ENCODE measurements at regions not wholly inside any gene's neighbourhood (a gene's known extent, or its start where the extent isn't known, plus 50 kb on each side); places are given as distances from the start of the nearest gene placed in this dataset.

DNA sequence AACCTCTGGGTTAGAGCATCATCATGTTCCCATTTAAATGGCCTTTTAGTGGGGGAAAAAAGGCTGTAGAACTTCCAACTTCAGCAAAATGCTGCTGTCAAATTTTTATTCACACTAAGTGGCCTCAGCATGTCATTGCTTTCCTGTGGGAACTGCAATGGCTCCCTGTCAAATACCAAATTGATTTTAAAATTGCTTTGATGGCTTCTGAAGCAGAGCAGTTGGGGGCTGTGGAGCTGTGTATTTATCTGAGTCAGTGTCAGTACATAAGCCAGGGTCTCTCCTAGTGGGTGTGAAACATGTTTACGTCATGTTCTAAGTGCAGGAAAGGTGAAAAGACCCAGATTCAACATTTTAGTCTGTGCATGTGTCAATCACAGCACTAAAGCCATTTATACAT is 171.3 kb downstream of the CDH19 start:
- WGBS, 2 donors: 71 to 79% methylated on average over 1 of the region's 1 CpG
- no peak overlapping the region for H3K4me3 ChIP-seq
- H3K27me3 ChIP-seq (ENCODE audit: control insufficient read depth in 3 of 3, insufficient read depth in 3 of 3, low read length in 2 of 3): no peaks in the 10 kb centered on the region
- TF ChIP-seq, protein P1, sequence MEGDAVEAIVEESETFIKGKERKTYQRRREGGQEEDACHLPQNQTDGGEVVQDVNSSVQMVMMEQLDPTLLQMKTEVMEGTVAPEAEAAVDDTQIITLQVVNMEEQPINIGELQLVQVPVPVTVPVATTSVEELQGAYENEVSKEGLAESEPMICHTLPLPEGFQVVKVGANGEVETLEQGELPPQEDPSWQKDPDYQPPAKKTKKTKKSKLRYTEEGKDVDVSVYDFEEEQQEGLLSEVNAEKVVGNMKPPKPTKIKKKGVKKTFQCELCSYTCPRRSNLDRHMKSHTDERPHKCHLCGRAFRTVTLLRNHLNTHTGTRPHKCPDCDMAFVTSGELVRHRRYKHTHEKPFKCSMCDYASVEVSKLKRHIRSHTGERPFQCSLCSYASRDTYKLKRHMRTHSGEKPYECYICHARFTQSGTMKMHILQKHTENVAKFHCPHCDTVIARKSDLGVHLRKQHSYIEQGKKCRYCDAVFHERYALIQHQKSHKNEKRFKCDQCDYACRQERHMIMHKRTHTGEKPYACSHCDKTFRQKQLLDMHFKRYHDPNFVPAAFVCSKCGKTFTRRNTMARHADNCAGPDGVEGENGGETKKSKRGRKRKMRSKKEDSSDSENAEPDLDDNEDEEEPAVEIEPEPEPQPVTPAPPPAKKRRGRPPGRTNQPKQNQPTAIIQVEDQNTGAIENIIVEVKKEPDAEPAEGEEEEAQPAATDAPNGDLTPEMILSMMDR (IDR thresholded peaks at IDR 0.05; ENCODE audit: control extremely low read depth, extremely low read depth): no peak
- H3K36me3 ChIP-seq (ENCODE audit: control insufficient read depth in 4 of 4, insufficient read depth in 4 of 4, low read length in 4 of 4): no peaks in the 10 kb centered on the region
- no peaks in the 10 kb centered on the region for H3K4me1 ChIP-seq (ENCODE audit: control insufficient read depth in 5 of 5, insufficient read depth in 5 of 5, low read length in 5 of 5)
- H3K27ac ChIP-seq (ENCODE audit: low read depth in 1 of 2, low read length in 1 of 2): no peak overlapping the region
- peak in 1 of 3 donors; percentile 2 for DNase-seq
- no peak for ATAC-seq (ENCODE audit: insufficient read depth, low FRiP score)
- H3K9ac ChIP-seq (ENCODE audit: insufficient read depth in 1 of 2, low read length in 2 of 2): no peak overlapping the region
- H3K9me3 ChIP-seq (ENCODE audit: control insufficient read depth in 4 of 4, insufficient read depth in 3 of 4, low read length in 3 of 4): no peaks in the 10 kb centered on the region

DNA sequence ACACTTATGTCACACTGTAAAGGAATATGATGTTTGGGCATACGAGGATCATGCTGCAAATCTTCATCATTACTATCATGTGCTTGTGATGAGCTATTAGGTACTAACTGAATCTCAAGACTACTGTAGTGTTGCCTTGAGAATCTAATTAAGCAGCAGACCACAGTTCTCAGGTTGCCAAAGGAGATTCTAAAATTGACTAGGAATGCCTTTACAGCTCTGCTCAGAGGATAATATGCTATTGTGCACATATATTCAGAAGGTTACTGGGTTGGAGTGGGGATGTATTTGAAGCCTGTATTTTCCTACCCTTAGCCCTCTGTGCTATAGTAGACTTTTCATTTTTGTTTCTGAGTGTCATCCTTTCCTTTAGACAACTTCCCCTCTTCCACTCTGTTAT is 175.1 kb downstream of the CDH19 start:
- ATAC-seq (ENCODE audit: insufficient read depth, low FRiP score) (no peak), DNase-seq (no peak)
- Histone ChIP-seq H3K9me3 (ENCODE audit: control insufficient read depth in 4 of 4, insufficient read depth in 3 of 4, low read length in 3 of 4) (no peaks in the 10 kb centered on the region), H3K36me3 (ENCODE audit: control insufficient read depth in 4 of 4, insufficient read depth in 4 of 4, low read length in 4 of 4) (no peaks in the 10 kb centered on the region), H3K9ac (ENCODE audit: insufficient read depth in 1 of 2, low read length in 2 of 2) (no peak overlapping the region), H3K27me3 (ENCODE audit: control insufficient read depth in 3 of 3, insufficient read depth in 3 of 3, low read length in 2 of 3) (no peaks in the 10 kb centered on the region), H3K4me1 (ENCODE audit: control insufficient read depth in 5 of 5, insufficient read depth in 5 of 5, low read length in 5 of 5) (no peaks in the 10 kb centered on the region), H3K4me3 (no peak overlapping the region), H3K27ac (ENCODE audit: low read depth in 1 of 2, low read length in 1 of 2) (no peak overlapping the region)
- WGBS, 2 donors: 69 to 74% methylated on average over 1 of the region's 1 CpG
- TF ChIP-seq, protein P1 (IDR thresholded peaks at IDR 0.05; ENCODE audit: control extremely low read depth, extremely low read depth): no peak

DNA sequence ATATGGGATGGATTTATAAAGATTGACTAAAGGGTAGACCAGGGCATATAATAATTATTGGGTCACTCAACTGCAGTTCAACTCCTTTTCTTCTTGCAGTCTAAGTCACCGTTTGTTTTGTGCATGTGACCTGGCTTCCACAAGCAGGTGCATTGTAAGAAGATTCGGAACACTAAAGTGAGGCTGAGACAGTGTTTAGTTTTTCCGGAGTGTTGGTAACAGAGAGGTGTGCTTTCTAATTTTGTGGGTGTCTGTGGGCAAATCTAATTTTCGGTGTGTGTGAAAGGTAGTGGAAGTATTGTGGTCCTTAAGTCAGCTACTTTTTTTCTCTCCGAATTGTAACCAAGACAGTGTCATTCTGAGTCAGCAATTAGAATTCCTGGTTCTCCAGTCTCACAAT is 184.5 kb downstream of the CDH19 start:
- WGBS, 2 donors: 87 to 89% methylated on average over 5 of the region's 5 CpGs
- DNase-seq: no peak
- no peak for ATAC-seq (ENCODE audit: insufficient read depth, low FRiP score)
- H3K27me3 ChIP-seq (ENCODE audit: control insufficient read depth in 3 of 3, insufficient read depth in 3 of 3, low read length in 2 of 3): no peaks in the 10 kb centered on the region
- TF ChIP-seq, protein P1 (IDR thresholded peaks at IDR 0.05; ENCODE audit: control extremely low read depth, extremely low read depth): no peak
- no peak overlapping the region for H3K27ac ChIP-seq (ENCODE audit: low read depth in 1 of 2, low read length in 1 of 2)
- H3K9me3 ChIP-seq (ENCODE audit: control insufficient read depth in 4 of 4, insufficient read depth in 3 of 4, low read length in 3 of 4): peaks cover 0 to 5% (median 0%) of the 10 kb centered on the region in 4 donors
- no peak overlapping the region for H3K9ac ChIP-seq (ENCODE audit: insufficient read depth in 1 of 2, low read length in 2 of 2)
- no peaks in the 10 kb centered on the region for H3K36me3 ChIP-seq (ENCODE audit: control insufficient read depth in 4 of 4, insufficient read depth in 4 of 4, low read length in 4 of 4)
- no peaks in the 10 kb centered on the region for H3K4me1 ChIP-seq (ENCODE audit: control insufficient read depth in 5 of 5, insufficient read depth in 5 of 5, low read length in 5 of 5)
- no peak overlapping the region for H3K4me3 ChIP-seq

DNA sequence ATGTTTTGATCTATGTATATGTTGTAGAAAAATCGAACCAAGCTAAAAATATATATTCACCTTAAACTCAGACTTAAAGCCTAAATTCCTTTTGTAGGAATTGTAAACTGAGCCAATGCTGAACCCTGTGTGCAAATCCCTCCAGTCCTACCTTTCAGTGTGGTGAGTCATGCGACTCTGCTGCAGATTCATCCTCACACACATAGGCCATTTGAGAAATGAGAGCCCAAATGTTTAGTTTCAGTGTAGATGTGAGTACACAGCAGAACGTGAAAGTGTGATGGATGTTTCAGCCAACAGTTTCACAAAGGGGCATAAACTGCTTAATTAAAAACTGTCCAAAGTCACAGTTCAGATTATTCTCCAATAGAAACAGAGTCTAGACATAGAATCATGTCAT is 193.2 kb downstream of the CDH19 start:
- TF ChIP-seq, protein P1 (IDR thresholded peaks at IDR 0.05; ENCODE audit: control extremely low read depth, extremely low read depth): no peak
- no peaks in the 10 kb centered on the region for H3K4me1 ChIP-seq (ENCODE audit: control insufficient read depth in 5 of 5, insufficient read depth in 5 of 5, low read length in 5 of 5)
- no peak overlapping the region for H3K4me3 ChIP-seq
- peaks cover 1 to 5% (median 2%) of the 10 kb centered on the region in 4 donors for H3K9me3 ChIP-seq (ENCODE audit: control insufficient read depth in 4 of 4, insufficient read depth in 3 of 4, low read length in 3 of 4)
- DNase-seq (no peak), ATAC-seq (ENCODE audit: insufficient read depth, low FRiP score) (no peak)
- no peaks in the 10 kb centered on the region for H3K27me3 ChIP-seq (ENCODE audit: control insufficient read depth in 3 of 3, insufficient read depth in 3 of 3, low read length in 2 of 3)
- no peaks in the 10 kb centered on the region for H3K36me3 ChIP-seq (ENCODE audit: control insufficient read depth in 4 of 4, insufficient read depth in 4 of 4, low read length in 4 of 4)
- no peak overlapping the region for H3K27ac ChIP-seq (ENCODE audit: low read depth in 1 of 2, low read length in 1 of 2)
- no peak overlapping the region for H3K9ac ChIP-seq (ENCODE audit: insufficient read depth in 1 of 2, low read length in 2 of 2)
- WGBS, 2 donors: 70 to 74% methylated on average over 3 of the region's 3 CpGs

Measured in lung (tissue), 11 donors.